Panc1 (cell line): ENCODE measurements at regions not wholly inside any gene's neighbourhood (a gene's known extent, or its start where the extent isn't known, plus 50 kb on each side); places are given as distances from the start of the nearest gene placed in this dataset.

Experiments used
- ATAC-seq: fragments of 200-7000 bp; cut with Tn5 transposase; 2 replicates; pipeline ENCODE4 v1.9.1; 2020; ENCODE audit warnings: mild to moderate bottlenecking, moderate library complexity
- BruUV-seq: library from RNA; stranded (reverse); fragments of 400-500 nt; replicated peaks from 2 replicates; lab custom pipeline; 2021; lab: Mats Ljungman, UMichigan
- CTCF ChIA-PET: fragments of 300-600 bp; sonication (Branson Sonifier 250); formaldehyde crosslinking; loops from one replicate; lab custom pipeline; 2022; ENCODE audit warnings: antibody characterized with exemption; lab: Charles Lee
- POLR2A ChIA-PET: fragments of 300-600 bp; sonication (Branson Sonifier 250); formaldehyde crosslinking; loops from one replicate; lab custom pipeline; 2022; ENCODE audit warnings: antibody characterized with exemption; lab: Charles Lee
- DNase-seq: peaks from one replicate; pipeline ENCODE4 v3.0.0-alpha.2; 2010; ENCODE audit warnings: low read depth, low spot score
- H3K27ac ChIP-seq: 2 replicates; pipeline ENCODE4 v1.5.1; 2011; ENCODE audit warnings: mild to moderate bottlenecking, low read length, inconsistent platforms
- H3K27me3 ChIP-seq: fragments of 200-500 bp; sonication (Bioruptor generic); 2 replicates; pipeline ENCODE4 v1.6.0; 2014; ENCODE audit warnings: low read length, inconsistent platforms; ENCODE audit not compliant: control insufficient read depth, insufficient read depth
- H3K36me3 ChIP-seq: fragments of 200-500 bp; sonication (Bioruptor generic); 2 replicates; pipeline ENCODE4 v1.5.1; 2014; ENCODE audit warnings: inconsistent platforms, mild to moderate bottlenecking, low read length, moderate library complexity; ENCODE audit not compliant: control insufficient read depth, insufficient read depth
- H3K4me1 ChIP-seq: 2 replicates; pipeline ENCODE4 v1.5.1; 2011; ENCODE audit warnings: inconsistent platforms, mild to moderate bottlenecking, low read length, moderate library complexity; ENCODE audit not compliant: control insufficient read depth, insufficient read depth
- H3K4me3 ChIP-seq, 2 experiments: 2 replicates each; pipeline ENCODE4 v1.5.1; 2011 to 2012; ENCODE audit warnings: low read depth in 2 of 2, low read length in 2 of 2, mild to moderate bottlenecking in 2 of 2, inconsistent platforms in 1 of 2, moderate library complexity in 1 of 2
- H3K9me3 ChIP-seq: fragments of 200-500 bp; sonication (Bioruptor generic); 2 replicates; pipeline ENCODE4 v1.5.1; 2014; ENCODE audit warnings: low read depth, mild to moderate bottlenecking, inconsistent platforms, low read length, moderate library complexity; ENCODE audit not compliant: control insufficient read depth, insufficient read depth
- POLR2AphosphoS5 ChIP-seq: IDR thresholded peaks from 2 replicates; pipeline ENCODE4 v1.6.1; 2012; ENCODE audit warnings: mild to moderate bottlenecking, low read depth, low read length, moderate library complexity
- SIN3A ChIP-seq: IDR thresholded peaks from 2 replicates; pipeline ENCODE4 v1.6.1; 2012; ENCODE audit warnings: low read depth, mild to moderate bottlenecking, low read length, moderate library complexity, borderline replicate concordance; ENCODE audit not compliant: insufficient read depth
- TCF7L2 ChIP-seq: IDR thresholded peaks from 2 replicates; pipeline ENCODE4 v1.6.1; 2011; ENCODE audit warnings: mild to moderate bottlenecking, low read depth, low read length, inconsistent platforms
- in situ Hi-C: cut with HindIII; loops from 2 replicates; pipeline ENCODE4 v1.10.0; 2016; ENCODE audit warnings: low sequenced_read_pairs, low pct_unique_long_range_greater_than_20kb
- intact Hi-C: fragments of 100-400 bp; cut with micrococcal nuclease; formaldehyde crosslinking; loops from one replicate; pipeline ENCODE4 v1.10.0; 2022; ENCODE audit not compliant: unreplicated experiment
- TF ChIP-seq, protein P1 (sequence below), 2 experiments: IDR thresholded peaks; 2 replicates each; pipeline ENCODE4 v1.6.1; 2011 to 2012; ENCODE audit warnings: low read depth in 2 of 2, control low read depth in 1 of 2, low read length in 1 of 2, mild to moderate bottlenecking in 1 of 2, moderate library complexity in 1 of 2; ENCODE audit not compliant: insufficient read depth in 1 of 2
- TF ChIP-seq, protein P2 (sequence below): fragments of 450-650 bp; IDR thresholded peaks from 2 replicates; pipeline ENCODE4 v1.5.1; 2017; ENCODE audit warnings: mild to moderate bottlenecking

DNA sequence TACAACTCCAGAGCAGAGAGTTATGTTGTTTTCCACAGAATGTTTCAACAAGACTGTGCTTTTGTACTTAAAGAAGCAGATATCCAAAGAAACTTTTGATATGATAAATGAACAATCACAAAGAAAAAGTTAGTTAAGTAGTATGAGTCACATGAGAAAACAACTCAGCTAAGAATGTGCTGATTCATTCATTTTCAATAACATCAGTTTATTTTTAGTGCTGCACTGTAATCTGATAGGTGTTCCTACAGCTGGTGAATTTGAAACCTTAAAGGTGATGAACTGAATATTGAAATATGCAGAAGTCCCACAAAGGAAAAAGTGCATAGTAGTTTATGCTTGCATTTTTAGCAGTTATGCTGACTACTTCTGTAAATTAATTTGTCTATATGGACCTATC is 180.3 kb upstream of the TENM3 start:
- no peak overlapping the region for H3K27ac ChIP-seq
- DNase-seq = no peak
- no peaks in the 10 kb centered on the region for H3K36me3 ChIP-seq
- intact Hi-C loops = no loop called here
- POLR2A ChIA-PET = no interaction called here
- CTCF ChIA-PET = no interaction called here
- ATAC-seq = no peak
- TF ChIP-seq, protein P1, sequence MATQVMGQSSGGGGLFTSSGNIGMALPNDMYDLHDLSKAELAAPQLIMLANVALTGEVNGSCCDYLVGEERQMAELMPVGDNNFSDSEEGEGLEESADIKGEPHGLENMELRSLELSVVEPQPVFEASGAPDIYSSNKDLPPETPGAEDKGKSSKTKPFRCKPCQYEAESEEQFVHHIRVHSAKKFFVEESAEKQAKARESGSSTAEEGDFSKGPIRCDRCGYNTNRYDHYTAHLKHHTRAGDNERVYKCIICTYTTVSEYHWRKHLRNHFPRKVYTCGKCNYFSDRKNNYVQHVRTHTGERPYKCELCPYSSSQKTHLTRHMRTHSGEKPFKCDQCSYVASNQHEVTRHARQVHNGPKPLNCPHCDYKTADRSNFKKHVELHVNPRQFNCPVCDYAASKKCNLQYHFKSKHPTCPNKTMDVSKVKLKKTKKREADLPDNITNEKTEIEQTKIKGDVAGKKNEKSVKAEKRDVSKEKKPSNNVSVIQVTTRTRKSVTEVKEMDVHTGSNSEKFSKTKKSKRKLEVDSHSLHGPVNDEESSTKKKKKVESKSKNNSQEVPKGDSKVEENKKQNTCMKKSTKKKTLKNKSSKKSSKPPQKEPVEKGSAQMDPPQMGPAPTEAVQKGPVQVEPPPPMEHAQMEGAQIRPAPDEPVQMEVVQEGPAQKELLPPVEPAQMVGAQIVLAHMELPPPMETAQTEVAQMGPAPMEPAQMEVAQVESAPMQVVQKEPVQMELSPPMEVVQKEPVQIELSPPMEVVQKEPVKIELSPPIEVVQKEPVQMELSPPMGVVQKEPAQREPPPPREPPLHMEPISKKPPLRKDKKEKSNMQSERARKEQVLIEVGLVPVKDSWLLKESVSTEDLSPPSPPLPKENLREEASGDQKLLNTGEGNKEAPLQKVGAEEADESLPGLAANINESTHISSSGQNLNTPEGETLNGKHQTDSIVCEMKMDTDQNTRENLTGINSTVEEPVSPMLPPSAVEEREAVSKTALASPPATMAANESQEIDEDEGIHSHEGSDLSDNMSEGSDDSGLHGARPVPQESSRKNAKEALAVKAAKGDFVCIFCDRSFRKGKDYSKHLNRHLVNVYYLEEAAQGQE (IDR thresholded peaks at IDR 0.05; ENCODE audit: insufficient read depth in 1 of 2, low read depth in 2 of 2, low read length in 1 of 2) = no peak
- TF ChIP-seq POLR2AphosphoS5 (no peak), SIN3A (no peak), TCF7L2 (no peak)
- TF ChIP-seq, protein P2, sequence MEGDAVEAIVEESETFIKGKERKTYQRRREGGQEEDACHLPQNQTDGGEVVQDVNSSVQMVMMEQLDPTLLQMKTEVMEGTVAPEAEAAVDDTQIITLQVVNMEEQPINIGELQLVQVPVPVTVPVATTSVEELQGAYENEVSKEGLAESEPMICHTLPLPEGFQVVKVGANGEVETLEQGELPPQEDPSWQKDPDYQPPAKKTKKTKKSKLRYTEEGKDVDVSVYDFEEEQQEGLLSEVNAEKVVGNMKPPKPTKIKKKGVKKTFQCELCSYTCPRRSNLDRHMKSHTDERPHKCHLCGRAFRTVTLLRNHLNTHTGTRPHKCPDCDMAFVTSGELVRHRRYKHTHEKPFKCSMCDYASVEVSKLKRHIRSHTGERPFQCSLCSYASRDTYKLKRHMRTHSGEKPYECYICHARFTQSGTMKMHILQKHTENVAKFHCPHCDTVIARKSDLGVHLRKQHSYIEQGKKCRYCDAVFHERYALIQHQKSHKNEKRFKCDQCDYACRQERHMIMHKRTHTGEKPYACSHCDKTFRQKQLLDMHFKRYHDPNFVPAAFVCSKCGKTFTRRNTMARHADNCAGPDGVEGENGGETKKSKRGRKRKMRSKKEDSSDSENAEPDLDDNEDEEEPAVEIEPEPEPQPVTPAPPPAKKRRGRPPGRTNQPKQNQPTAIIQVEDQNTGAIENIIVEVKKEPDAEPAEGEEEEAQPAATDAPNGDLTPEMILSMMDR = no peak
- BruUV-seq = no TSS peak
- H3K27me3 ChIP-seq = no peaks in the 10 kb centered on the region
- H3K4me3 ChIP-seq = no peak overlapping the region
- no peaks in the 10 kb centered on the region for H3K4me1 ChIP-seq
- in situ Hi-C loops = no loop called here
- no peaks in the 10 kb centered on the region for H3K9me3 ChIP-seq

DNA sequence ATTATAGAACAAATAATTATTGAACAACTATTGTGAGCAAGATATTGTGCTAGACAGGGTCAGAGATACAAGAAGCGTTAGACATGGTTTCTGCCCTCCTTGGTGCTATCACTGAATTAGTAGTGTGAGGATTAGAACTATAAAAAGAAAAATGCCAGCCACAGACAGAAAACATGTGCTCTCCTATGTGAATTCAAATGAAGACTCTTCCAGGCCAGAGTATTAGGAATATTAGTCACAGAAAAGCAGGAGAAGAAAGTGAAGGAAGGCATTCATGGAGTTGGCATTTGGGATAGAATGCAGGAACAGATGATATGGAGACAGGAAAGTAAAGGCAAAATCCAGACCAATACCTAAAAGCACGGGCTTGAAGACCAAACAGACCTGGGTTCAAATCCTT is 179.6 kb upstream of the TENM3 start:
- intact Hi-C loops = no loop called here
- H3K27ac ChIP-seq = no peak overlapping the region
- no peak overlapping the region for H3K4me3 ChIP-seq
- ChIA-PET POLR2A (no interaction called here), CTCF (no interaction called here)
- H3K9me3 ChIP-seq = no peaks in the 10 kb centered on the region
- TF ChIP-seq, protein P1 (IDR thresholded peaks at IDR 0.05; ENCODE audit: insufficient read depth in 1 of 2, low read depth in 2 of 2, low read length in 1 of 2) = no peak
- TF ChIP-seq SIN3A = no peak
- TF ChIP-seq, protein P2 = no peak
- no peak for TF ChIP-seq TCF7L2
- TF ChIP-seq POLR2AphosphoS5 = no peak
- H3K27me3 ChIP-seq = no peaks in the 10 kb centered on the region
- in situ Hi-C loops = no loop called here
- H3K4me1 ChIP-seq = no peaks in the 10 kb centered on the region
- no peak for ATAC-seq
- no peak for DNase-seq
- no TSS peak for BruUV-seq
- no peaks in the 10 kb centered on the region for H3K36me3 ChIP-seq
